ENCODE measurements at regions not wholly inside any gene's neighbourhood (a gene's known extent, or its start where the extent isn't known, plus 50 kb on each side); places are given as distances from the start of the nearest gene placed in this dataset.

GRCh38 chr2:188181067-188181838, 110.4 kb upstream of the GULP1 start:
- H3K36me3 ChIP-seq (ENCODE audit: insufficient read depth in 1 of 2, low read depth in 1 of 2) = no peaks in the 10 kb centered on the region
- H3K4me1 ChIP-seq = no peaks in the 10 kb centered on the region
- no peak overlapping the region for H3K4me3 ChIP-seq
- no peaks in the 10 kb centered on the region for H3K27me3 ChIP-seq (ENCODE audit: insufficient read depth in 3 of 3, low read length in 2 of 3)
- no peak for ATAC-seq
- WGBS, 3 donors = 60 to 75% (median 63%) methylated on average over 5 of the region's 5 CpGs
- H3K27ac ChIP-seq = no peak overlapping the region
- intact Hi-C loops (cut with DNase I) = loop anchor here in 1 of 2 donors (10.0 kb wide), 1 partner anchor 794 kb away; the partner anchor contains the start of gene COL3A1
- no peaks in the 10 kb centered on the region for H3K9me3 ChIP-seq
- no peak for DNase-seq
- no peak for TF ChIP-seq CTCF (IDR thresholded peaks at IDR 0.05)

GRCh38 chr2:188181884-188182283, 109.8 kb upstream of the GULP1 start:
- Histone ChIP-seq H3K27me3 (ENCODE audit: insufficient read depth in 3 of 3, low read length in 2 of 3) (no peaks in the 10 kb centered on the region), H3K9me3 (no peaks in the 10 kb centered on the region), H3K27ac (no peak overlapping the region), H3K4me3 (no peak overlapping the region), H3K36me3 (ENCODE audit: insufficient read depth in 1 of 2, low read depth in 1 of 2) (no peaks in the 10 kb centered on the region), H3K4me1 (no peaks in the 10 kb centered on the region)
- intact Hi-C loops (cut with DNase I) = loop anchor here in 1 of 2 donors (10.0 kb wide), 1 partner anchor 793 kb away; the partner anchor contains the start of gene COL3A1
- no peak for TF ChIP-seq CTCF (IDR thresholded peaks at IDR 0.05)
- WGBS, 3 donors = 49 to 70% (median 67%) methylated on average over 1 of the region's 1 CpG
- ATAC-seq (no peak), DNase-seq (no peak)

- Histone ChIP-seq H3K27ac (no peak overlapping the region), H3K27me3 (ENCODE audit: insufficient read depth in 3 of 3, low read length in 2 of 3) (no peaks in the 10 kb centered on the region), H3K4me3 (no peak overlapping the region), H3K36me3 (ENCODE audit: insufficient read depth in 1 of 2, low read depth in 1 of 2) (no peaks in the 10 kb centered on the region), H3K9me3 (no peaks in the 10 kb centered on the region), H3K4me1 (no peaks in the 10 kb centered on the region)
- ATAC-seq = no peak
- TF ChIP-seq CTCF (IDR thresholded peaks at IDR 0.05) = no peak
- no peak for DNase-seq
- intact Hi-C loops (cut with DNase I) = loop anchor here in 1 of 2 donors (10.0 kb wide), 1 partner anchor 787 kb away; the partner anchor contains the start of gene COL3A1
Observed at GRCh38 chr2:188187726-188188125, 103.9 kb upstream of the GULP1 start.

- Histone ChIP-seq H3K27ac (no peak overlapping the region), H3K9me3 (no peaks in the 10 kb centered on the region), H3K36me3 (ENCODE audit: insufficient read depth in 1 of 2, low read depth in 1 of 2) (no peaks in the 10 kb centered on the region), H3K4me1 (no peaks in the 10 kb centered on the region), H3K4me3 (no peak overlapping the region), H3K27me3 (ENCODE audit: insufficient read depth in 3 of 3, low read length in 2 of 3) (no peaks in the 10 kb centered on the region)
- DNase-seq = no peak
- 78 to 94% (median 79%) methylated on average over 3 of the region's 3 CpGs for WGBS, 3 donors
- intact Hi-C loops (cut with DNase I) = loop anchor here in 1 of 2 donors (10.0 kb wide), 1 partner anchor 785 kb away; the partner anchor contains the start of gene COL3A1
- no peak for ATAC-seq
- TF ChIP-seq CTCF (IDR thresholded peaks at IDR 0.05) = no peak
Observed at GRCh38 chr2:188189356-188189755, 102.3 kb upstream of the GULP1 start.
